H9 (cell line): ENCODE measurements at regions not wholly inside any gene's neighbourhood (a gene's known extent, or its start where the extent isn't known, plus 50 kb on each side); places are given as distances from the start of the nearest gene placed in this dataset.

ENCODE experiments used
- DNase-seq: peaks from one replicate; pipeline ENCODE4 v3.0.0-alpha.2; 2017
- H2AFZ ChIP-seq: one replicate; pipeline ENCODE4 v1.6.1; 2013; ENCODE audit warnings: mild to moderate bottlenecking, low read length, control low read depth, moderate library complexity
- H2AK5ac ChIP-seq: 2 replicates; pipeline ENCODE4 v1.6.1; 2013; ENCODE audit warnings: low read length, control low read depth, mixed read lengths; ENCODE audit not compliant: insufficient read length
- H2BK120ac ChIP-seq: one replicate; pipeline ENCODE4 v1.6.1; 2013; ENCODE audit warnings: low read depth, mild to moderate bottlenecking, low read length, control low read depth, inconsistent platforms; ENCODE audit not compliant: poor library complexity, severe bottlenecking
- H2BK12ac ChIP-seq: 2 replicates; pipeline ENCODE4 v1.6.1; 2013; ENCODE audit warnings: low read length, control low read depth, mixed read lengths, low read depth; ENCODE audit not compliant: insufficient read length
- H2BK15ac ChIP-seq: 2 replicates; pipeline ENCODE4 v1.6.1; 2013; ENCODE audit warnings: low read depth, low read length, control low read depth
- H2BK20ac ChIP-seq: one replicate; pipeline ENCODE4 v1.6.1; 2013; ENCODE audit warnings: low read depth, mild to moderate bottlenecking, low read length, control low read depth, inconsistent platforms; ENCODE audit not compliant: poor library complexity, severe bottlenecking
- H2BK5ac ChIP-seq: 2 replicates; pipeline ENCODE4 v1.6.1; 2013; ENCODE audit warnings: low read length, control low read depth, mixed read lengths; ENCODE audit not compliant: insufficient read length
- H3K14ac ChIP-seq: 2 replicates; pipeline ENCODE4 v1.6.1; 2013; ENCODE audit warnings: low read length, control low read depth; ENCODE audit not compliant: insufficient read depth
- H3K18ac ChIP-seq: 2 replicates; pipeline ENCODE4 v1.6.1; 2013; ENCODE audit warnings: low read depth, mild to moderate bottlenecking, mixed read lengths, low read length, control low read depth; ENCODE audit not compliant: insufficient read length
- H3K23ac ChIP-seq: 2 replicates; pipeline ENCODE4 v1.6.1; 2013; ENCODE audit warnings: low read length, control low read depth, mixed read lengths, low read depth; ENCODE audit not compliant: insufficient read length
- H3K23me2 ChIP-seq: 2 replicates; pipeline ENCODE4 v1.6.1; 2013; ENCODE audit warnings: low read depth, mild to moderate bottlenecking, mixed read lengths, low read length, control low read depth; ENCODE audit not compliant: insufficient read length, poor library complexity, severe bottlenecking
- H3K27ac ChIP-seq: 2 replicates; pipeline ENCODE4 v1.5.1; 2013; ENCODE audit warnings: low read length, control low read depth, mixed read lengths, low read depth; ENCODE audit not compliant: insufficient read length
- H3K27me3 ChIP-seq: 2 replicates; pipeline ENCODE4 v1.6.1; 2013; ENCODE audit warnings: low read length, control low read depth, inconsistent platforms; ENCODE audit not compliant: insufficient read depth
- H3K4ac ChIP-seq: 2 replicates; pipeline ENCODE4 v1.6.1; 2013; ENCODE audit warnings: low read depth, mild to moderate bottlenecking, control low read depth, inconsistent platforms, low read length, moderate library complexity
- H3K4me1 ChIP-seq: 2 replicates; pipeline ENCODE4 v1.6.1; 2013; ENCODE audit warnings: low read length, control low read depth, inconsistent platforms; ENCODE audit not compliant: insufficient read depth
- H3K4me2 ChIP-seq: 2 replicates; pipeline ENCODE4 v1.6.1; 2013; ENCODE audit warnings: low read length, control low read depth, mixed read lengths; ENCODE audit not compliant: insufficient read length, insufficient read depth
- H3K56ac ChIP-seq: 2 replicates; pipeline ENCODE4 v1.6.1; 2013; ENCODE audit warnings: low read depth, mild to moderate bottlenecking, mixed read lengths, low read length, control low read depth; ENCODE audit not compliant: insufficient read length
- H3K79me1 ChIP-seq: 2 replicates; pipeline ENCODE4 v1.6.1; 2013; ENCODE audit warnings: low read depth, mild to moderate bottlenecking, moderate library complexity, low read length, control low read depth, inconsistent platforms; ENCODE audit not compliant: insufficient read depth, poor library complexity, severe bottlenecking
- H3K79me2 ChIP-seq: 2 replicates; pipeline ENCODE4 v1.6.1; 2013; ENCODE audit warnings: low read length, control low read depth, inconsistent platforms; ENCODE audit not compliant: insufficient read depth
- H3K9ac ChIP-seq: 2 replicates; pipeline ENCODE4 v1.6.1; 2013; ENCODE audit warnings: low read length, control low read depth, mixed read lengths; ENCODE audit not compliant: insufficient read length; ENCODE audit errors: extremely low read depth
- H3K9me3 ChIP-seq: one replicate; pipeline ENCODE4 v1.6.1; 2013; ENCODE audit warnings: low read depth, low read length, inconsistent platforms; ENCODE audit not compliant: control insufficient read depth
- H3T11ph ChIP-seq: one replicate; pipeline ENCODE4 v1.6.1; 2013; ENCODE audit warnings: mild to moderate bottlenecking, low read length, control low read depth, inconsistent platforms
- H4K20me1 ChIP-seq: one replicate; pipeline ENCODE4 v1.6.1; 2013; ENCODE audit not compliant: control insufficient read depth, insufficient read length, insufficient read depth
- H4K5ac ChIP-seq: 2 replicates; pipeline ENCODE4 v1.6.1; 2013; ENCODE audit warnings: low read depth, mild to moderate bottlenecking, mixed read lengths, low read length, control low read depth; ENCODE audit not compliant: insufficient read length
- H4K8ac ChIP-seq: replicated peaks from 2 replicates; pipeline ENCODE4 v1.6.1; 2013; ENCODE audit warnings: low read length, control low read depth, mixed read lengths, low read depth; ENCODE audit not compliant: insufficient read length
- H4K91ac ChIP-seq: 2 replicates; pipeline ENCODE4 v1.6.1; 2013; ENCODE audit warnings: low read depth, mild to moderate bottlenecking, moderate library complexity, mixed read lengths, low read length, control low read depth; ENCODE audit not compliant: insufficient read length
- H3K27ac Mint-ChIP-seq, 3 experiments: 2 replicates in 2 of 3; 3 replicates in 1 of 3; pipeline ENCODE4 v1.8.0; 2020 to 2021; ENCODE audit warnings: mixed read lengths in 3 of 3, mild to moderate bottlenecking in 1 of 3, moderate library complexity in 1 of 3
- H3K27me3 Mint-ChIP-seq: 2 replicates; pipeline ENCODE4 v1.8.0; 2021; ENCODE audit warnings: low read depth, mild to moderate bottlenecking, moderate library complexity, mixed read lengths
- H3K36me3 Mint-ChIP-seq, 3 experiments: 2 replicates in 2 of 3; 3 replicates in 1 of 3; pipeline ENCODE4 v1.8.0; 2020 to 2021; ENCODE audit warnings: low read depth in 3 of 3, mixed read lengths in 3 of 3; ENCODE audit not compliant: insufficient read depth in 1 of 3
- H3K4me1 Mint-ChIP-seq, 2 experiments: 2 replicates each; pipeline ENCODE4 v1.8.0; 2020; ENCODE audit warnings: mixed read lengths in 2 of 2
- H3K4me3 Mint-ChIP-seq, 2 experiments: 2 replicates in 1 of 2; 3 replicates in 1 of 2; pipeline ENCODE4 v1.8.0; 2020 to 2021; ENCODE audit warnings: mild to moderate bottlenecking in 2 of 2, mixed read lengths in 2 of 2, moderate library complexity in 1 of 2
- H3K9me3 Mint-ChIP-seq, 2 experiments: 2 replicates in 1 of 2; 3 replicates in 1 of 2; pipeline ENCODE4 v1.8.0; 2020; ENCODE audit warnings: mild to moderate bottlenecking in 2 of 2, mixed read lengths in 2 of 2, moderate library complexity in 1 of 2
- CTCF ChIP-seq: fragments of 200-600 bp; sonication (generic); conservative IDR thresholded peaks from 3 replicates; pipeline ENCODE4 v1.8.0; 2021; ENCODE audit warnings: antibody characterized with exemption, mild to moderate bottlenecking

DNA sequence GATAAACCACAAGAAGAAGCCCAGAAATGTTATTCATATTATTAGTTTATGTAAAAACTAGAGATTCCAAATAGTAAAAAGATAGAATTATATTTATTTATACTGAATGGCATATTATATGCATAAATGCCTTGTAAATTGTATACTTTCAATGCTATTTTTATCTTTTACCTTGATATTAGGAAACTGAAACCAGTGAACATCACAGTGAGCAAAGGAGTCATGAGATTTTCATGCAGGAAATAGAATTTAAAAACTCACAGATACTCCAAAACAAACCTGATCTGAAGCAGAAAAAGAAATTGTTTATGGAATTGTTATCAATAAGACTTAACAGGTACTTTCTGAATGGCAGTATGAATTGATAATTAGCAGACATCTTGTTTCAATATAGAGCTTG, 207.3 kb upstream of the CENPE start:
- no peak overlapping the region for H4K5ac ChIP-seq
- H2BK15ac ChIP-seq, result no peak overlapping the region
- no peak overlapping the region for H3K27ac Mint-ChIP-seq
- H3K56ac ChIP-seq, result no peak overlapping the region
- no peak overlapping the region for H2AFZ ChIP-seq
- H4K20me1 ChIP-seq, result no peaks in the 10 kb centered on the region
- H3K14ac ChIP-seq, result no peak overlapping the region
- no peak overlapping the region for H3K4me2 ChIP-seq
- no peaks in the 10 kb centered on the region for H3K79me1 ChIP-seq
- TF ChIP-seq CTCF, result no peak
- H4K91ac ChIP-seq, result no peak overlapping the region
- no peak for DNase-seq
- H3T11ph ChIP-seq, result no peak overlapping the region
- no peak overlapping the region for H3K23ac ChIP-seq
- H2BK20ac ChIP-seq, result no peak overlapping the region
- H2BK120ac ChIP-seq, result no peak overlapping the region
- H3K9ac ChIP-seq, result no peak overlapping the region
- H3K27me3 ChIP-seq, result no peaks in the 10 kb centered on the region
- H2BK12ac ChIP-seq, result no peak overlapping the region
- peaks cover 1% of the 10 kb centered on the region in 2 experiments; a peak in 3 of 4 replicates for H3K4me1 Mint-ChIP-seq
- no peak overlapping the region for H2AK5ac ChIP-seq
- no peaks in the 10 kb centered on the region for H3K4me1 ChIP-seq
- no peak overlapping the region for H2BK5ac ChIP-seq
- H3K36me3 Mint-ChIP-seq, result no peaks in the 10 kb centered on the region
- no peaks in the 10 kb centered on the region for H3K9me3 ChIP-seq
- H4K8ac ChIP-seq, result no peak overlapping the region
- H3K4ac ChIP-seq, result no peak overlapping the region
- no peaks in the 10 kb centered on the region for H3K27me3 Mint-ChIP-seq
- H3K79me2 ChIP-seq, result no peaks in the 10 kb centered on the region
- no peaks in the 10 kb centered on the region; a peak in 1 of 5 replicates for H3K9me3 Mint-ChIP-seq
- H3K27ac ChIP-seq, result no peak overlapping the region
- no peak overlapping the region for H3K4me3 Mint-ChIP-seq
- no peaks in the 10 kb centered on the region for H3K23me2 ChIP-seq
- H3K18ac ChIP-seq, result no peak overlapping the region
